AG09319 (cell line): ENCODE measurements at regions not wholly inside any gene's neighbourhood (a gene's known extent, or its start where the extent isn't known, plus 50 kb on each side); places are given as distances from the start of the nearest gene placed in this dataset.

Source experiments
- DNase-seq: peaks from one replicate; pipeline ENCODE4 v3.0.0-alpha.2; 2010; ENCODE audit warnings: low read depth; ENCODE audit errors: extremely low read depth
- TF ChIP-seq, protein P1 (sequence below): IDR thresholded peaks from 2 replicates; pipeline ENCODE4 v1.5.1; 2011; ENCODE audit warnings: low read depth, mild to moderate bottlenecking, inconsistent platforms, low read length, moderate library complexity

DNA sequence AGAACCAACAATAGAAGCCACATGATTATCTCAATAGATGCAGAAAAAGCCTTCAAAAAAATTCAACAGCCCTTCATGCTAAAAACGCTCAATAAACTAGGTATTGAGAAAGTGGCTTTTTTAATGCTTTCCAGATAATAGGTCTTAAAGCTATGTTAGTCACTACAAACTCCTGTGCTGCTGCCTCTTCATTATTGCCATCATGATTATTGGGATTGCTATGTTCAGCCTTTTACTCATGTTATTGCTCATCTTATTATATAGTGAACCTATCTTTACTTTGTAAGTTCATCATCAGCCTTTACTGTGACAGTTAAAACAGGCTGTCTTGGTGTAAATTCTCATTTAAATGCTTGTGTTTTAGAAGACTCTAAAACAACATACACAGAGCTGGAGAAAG lies 1557.2 kb upstream of the ZEB2 start:
- DNase-seq = no peak
- TF ChIP-seq, protein P1, sequence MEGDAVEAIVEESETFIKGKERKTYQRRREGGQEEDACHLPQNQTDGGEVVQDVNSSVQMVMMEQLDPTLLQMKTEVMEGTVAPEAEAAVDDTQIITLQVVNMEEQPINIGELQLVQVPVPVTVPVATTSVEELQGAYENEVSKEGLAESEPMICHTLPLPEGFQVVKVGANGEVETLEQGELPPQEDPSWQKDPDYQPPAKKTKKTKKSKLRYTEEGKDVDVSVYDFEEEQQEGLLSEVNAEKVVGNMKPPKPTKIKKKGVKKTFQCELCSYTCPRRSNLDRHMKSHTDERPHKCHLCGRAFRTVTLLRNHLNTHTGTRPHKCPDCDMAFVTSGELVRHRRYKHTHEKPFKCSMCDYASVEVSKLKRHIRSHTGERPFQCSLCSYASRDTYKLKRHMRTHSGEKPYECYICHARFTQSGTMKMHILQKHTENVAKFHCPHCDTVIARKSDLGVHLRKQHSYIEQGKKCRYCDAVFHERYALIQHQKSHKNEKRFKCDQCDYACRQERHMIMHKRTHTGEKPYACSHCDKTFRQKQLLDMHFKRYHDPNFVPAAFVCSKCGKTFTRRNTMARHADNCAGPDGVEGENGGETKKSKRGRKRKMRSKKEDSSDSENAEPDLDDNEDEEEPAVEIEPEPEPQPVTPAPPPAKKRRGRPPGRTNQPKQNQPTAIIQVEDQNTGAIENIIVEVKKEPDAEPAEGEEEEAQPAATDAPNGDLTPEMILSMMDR = no peak

DNA sequence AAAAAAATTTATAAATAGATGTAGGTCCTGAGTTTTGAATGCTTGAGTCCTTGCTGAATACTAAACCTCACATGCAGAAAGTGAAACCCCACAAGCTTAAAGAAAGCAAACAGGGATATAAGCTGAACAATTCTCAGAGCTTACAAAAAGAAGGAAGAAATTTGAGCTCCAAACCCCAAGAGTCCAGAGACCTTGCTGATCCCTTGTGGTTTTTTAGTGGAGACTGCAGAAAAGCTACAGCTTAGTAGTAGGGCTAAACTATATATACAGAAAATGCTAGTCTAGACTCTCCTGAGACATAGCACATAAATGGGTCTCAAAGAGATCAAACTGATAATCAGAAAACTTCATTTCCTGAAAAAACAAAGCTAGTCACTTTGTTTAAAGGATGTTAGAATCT lies 1548.1 kb upstream of the ZEB2 start:
- TF ChIP-seq, protein P1 = no peak
- no peak for DNase-seq

DNA sequence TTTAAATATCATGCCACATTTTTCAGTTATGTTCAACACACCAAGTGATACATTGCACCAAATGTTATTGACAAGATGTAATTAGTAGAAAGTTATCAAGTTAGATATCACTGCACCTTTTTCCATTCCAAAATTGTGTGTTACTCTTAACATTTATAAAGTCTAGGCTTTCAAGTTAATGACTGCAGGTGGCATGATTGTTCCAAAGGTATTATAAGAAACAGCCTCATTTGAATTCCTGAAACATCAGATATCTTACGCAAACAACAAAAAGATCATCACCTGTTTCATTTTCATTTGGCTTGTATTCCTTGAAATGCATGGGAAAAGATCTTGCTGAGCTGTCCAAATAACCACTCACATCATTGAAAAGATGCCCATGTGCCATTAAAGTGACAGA lies 1528.2 kb upstream of the ZEB2 start:
- no peak for DNase-seq
- TF ChIP-seq, protein P1 = no peak

DNA sequence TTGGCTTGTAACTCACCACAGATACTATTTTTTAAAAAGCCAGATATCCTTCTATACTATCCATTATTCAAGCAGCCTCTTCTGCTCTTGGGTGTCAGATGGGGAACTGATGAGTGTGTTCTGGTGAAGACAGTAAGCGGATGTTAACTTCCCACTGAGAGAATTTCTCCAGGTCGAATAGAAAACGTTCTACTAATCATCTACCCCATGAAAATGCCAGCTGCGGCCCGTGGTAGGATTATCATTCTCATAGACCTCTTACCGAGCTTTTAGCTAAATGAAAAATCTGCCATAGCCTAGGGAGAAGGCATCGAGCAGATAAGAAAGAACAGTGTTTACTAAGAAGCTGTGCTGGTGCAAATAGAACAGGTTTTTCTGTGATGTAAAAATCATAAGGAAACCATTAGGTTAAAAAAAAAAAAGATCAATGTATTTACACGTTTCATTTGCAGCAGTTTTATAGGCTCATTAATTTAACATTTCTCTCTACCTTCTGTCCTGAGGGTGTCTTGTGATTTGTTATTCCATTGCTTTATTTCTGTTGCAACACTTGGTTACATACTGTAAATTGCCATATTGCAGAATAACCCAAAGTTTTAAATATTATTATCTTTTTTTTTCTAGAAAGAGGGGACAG lies 1521.5 kb upstream of the ZEB2 start:
- DNase-seq = no peak
- TF ChIP-seq, protein P1 = no peak

DNA sequence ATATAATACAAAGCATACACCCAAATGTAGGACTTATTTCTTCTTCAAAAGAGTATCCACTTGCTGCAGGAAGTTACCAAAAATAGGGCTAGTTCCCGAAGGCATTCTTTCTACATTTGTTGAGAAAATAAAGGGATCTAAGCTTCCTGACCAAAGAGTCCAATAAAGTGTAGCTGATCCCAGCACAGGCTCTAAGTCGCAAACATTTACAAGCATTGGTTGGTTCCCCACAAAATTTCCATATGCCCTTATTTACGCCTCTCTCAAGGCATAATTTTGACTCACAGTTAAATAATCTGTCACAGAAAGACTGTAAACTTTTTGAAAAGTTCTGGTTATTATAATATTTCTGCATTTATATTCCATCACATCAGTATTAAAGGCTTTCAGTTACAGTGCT lies 1520.1 kb upstream of the ZEB2 start:
- DNase-seq = no peak
- TF ChIP-seq, protein P1 = no peak

DNA sequence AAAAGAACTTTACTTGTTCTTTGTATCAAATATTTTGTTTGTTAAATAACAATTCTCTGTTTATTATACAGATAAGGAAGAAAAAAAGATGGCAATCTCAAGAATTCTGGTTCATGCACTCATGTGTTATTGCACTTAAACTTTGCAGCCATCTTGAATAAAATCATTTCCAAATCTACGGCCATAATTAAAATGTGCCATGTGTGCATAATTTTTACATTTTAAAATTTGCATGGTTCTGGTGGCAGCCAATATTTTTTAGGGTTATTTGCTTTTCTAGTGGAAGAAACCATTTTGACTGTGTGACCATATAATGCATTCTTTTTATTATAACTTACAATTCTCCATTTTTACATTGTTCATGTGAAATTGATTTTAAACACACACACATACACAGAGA lies 1518.1 kb upstream of the ZEB2 start:
- no peak for DNase-seq
- TF ChIP-seq, protein P1 = no peak

DNA sequence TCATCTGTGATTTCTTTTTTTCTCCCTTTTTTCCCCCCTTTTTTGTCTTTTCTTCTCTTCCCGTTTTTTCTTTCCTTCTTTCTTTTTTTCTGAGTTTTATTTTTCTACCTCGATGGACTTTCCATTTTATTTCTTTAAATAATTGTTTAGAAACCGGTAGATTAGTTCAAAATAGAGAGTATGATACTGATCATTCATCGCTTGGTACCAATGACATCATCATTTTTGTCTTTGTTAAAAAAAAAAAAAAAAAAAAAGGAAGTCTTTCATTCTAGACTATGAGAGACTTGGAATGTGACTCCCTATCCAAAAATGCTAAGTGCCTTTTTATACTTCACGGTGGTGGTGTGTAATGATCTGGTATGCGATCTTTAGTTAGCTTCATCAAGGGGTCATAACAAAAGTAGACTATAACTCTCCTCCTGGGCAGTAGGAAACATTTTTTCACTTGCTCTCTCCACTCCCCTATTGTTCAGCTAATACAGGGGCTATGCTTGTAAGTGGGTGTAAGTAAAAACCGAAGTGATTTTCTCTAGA lies 1517.5 kb upstream of the ZEB2 start:
- TF ChIP-seq, protein P1 = no peak
- no peak for DNase-seq
